Astrocyte of the cerebellum (primary cell): ENCODE measurements at regions not wholly inside any gene's neighbourhood (a gene's known extent, or its start where the extent isn't known, plus 50 kb on each side); places are given as distances from the start of the nearest gene placed in this dataset.

ENCODE experiments used
- DNase-seq: peaks from one replicate; pipeline ENCODE4 v3.0.0-alpha.2; 2011; ENCODE audit warnings: low read depth
- H3K4me3 ChIP-seq: 2 replicates; pipeline ENCODE4 v1.5.1; 2011; ENCODE audit warnings: mild to moderate bottlenecking, low read depth, low read length, moderate library complexity
- CTCF ChIP-seq: IDR thresholded peaks from 2 replicates; pipeline ENCODE4 v1.5.1; 2012; ENCODE audit warnings: low read length, low read depth, moderate library complexity, mild to moderate bottlenecking; ENCODE audit errors: missing control alignments
- in situ Hi-C: cut with HindIII; loops from 2 replicates; pipeline ENCODE4 v1.10.0; 2017; ENCODE audit warnings: low sequenced_read_pairs

- no peak for TF ChIP-seq CTCF
- no peak overlapping the region for H3K4me3 ChIP-seq
- DNase-seq, result no peak
- in situ Hi-C loops, result no loop called here
These were observed 407.0 kb upstream of the SEL1L start for GRCh38 chr14:81940651-81941050.

DNA sequence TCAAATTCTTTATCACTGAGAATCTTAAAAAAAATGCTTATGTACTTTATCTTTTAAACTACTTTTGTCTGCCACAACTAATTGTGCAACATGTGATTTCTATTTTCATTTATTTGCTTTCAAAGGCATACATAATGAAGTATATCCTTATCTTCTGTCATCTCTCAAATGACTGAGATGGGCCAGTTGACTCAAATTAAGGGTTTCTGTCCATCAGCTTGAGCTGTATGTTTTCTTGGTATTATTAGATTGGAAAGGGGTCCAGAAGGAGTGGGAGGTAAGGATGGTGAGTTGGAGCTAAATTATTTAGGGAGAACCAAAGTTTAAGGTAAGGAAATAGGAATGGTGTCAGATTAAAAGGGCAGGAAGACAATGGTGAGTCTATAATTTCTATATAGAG lies 408.4 kb upstream of the SEL1L start:
- DNase-seq, result no peak
- no peak overlapping the region for H3K4me3 ChIP-seq
- no peak for TF ChIP-seq CTCF
- in situ Hi-C loops, result no loop called here

- in situ Hi-C loops, result no loop called here
- DNase-seq, result no peak
- H3K4me3 ChIP-seq, result no peak overlapping the region
- no peak for TF ChIP-seq CTCF
These were observed 412.7 kb upstream of the SEL1L start for GRCh38 chr14:81946375-81946774.

DNA sequence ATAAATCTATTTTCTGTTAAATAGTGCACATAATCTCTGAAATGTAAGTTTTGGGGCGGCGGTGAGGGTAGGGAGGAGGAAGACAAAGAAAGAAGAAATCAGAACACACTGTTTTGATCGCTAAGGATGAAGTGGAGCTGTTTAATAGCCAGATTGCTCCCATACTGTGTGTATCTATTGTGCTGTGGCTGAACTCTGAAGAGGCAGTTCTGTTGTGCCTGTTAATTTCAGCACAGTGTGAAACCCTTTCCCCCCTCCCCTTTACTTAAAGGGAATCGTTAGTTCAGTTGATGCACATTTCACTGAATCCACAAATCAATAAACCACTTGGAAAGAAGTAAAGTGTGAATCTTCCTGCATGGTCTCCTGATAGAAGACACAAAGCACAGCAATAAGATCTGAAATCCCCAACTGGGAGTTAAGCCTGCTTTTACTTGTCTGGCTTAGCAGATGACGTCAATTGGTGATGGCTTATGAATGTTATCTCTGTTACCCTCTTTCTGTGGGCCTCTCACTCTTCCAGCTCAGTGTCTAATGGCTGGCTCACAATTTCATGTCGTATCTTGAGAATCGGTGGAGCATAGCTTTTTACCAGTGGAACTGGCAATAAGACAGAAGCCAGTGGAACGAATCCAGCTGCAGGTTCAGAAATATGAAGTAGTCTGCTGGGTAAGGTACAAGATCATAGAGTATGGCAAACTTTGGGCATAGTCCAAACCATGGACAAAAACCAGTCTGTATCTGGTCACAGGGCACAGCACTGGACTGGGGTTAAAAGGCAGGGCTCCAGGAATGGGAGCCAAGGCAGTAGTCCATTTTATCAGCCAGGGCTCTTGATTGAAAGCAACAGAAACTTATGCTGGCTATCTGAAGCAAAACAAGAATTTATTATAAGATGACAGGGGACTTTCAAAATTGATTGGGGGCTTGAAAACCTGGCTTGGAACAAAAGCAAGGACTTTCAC lies 413.5 kb upstream of the SEL1L start:
- in situ Hi-C loops, result no loop called here
- DNase-seq, result no peak
- TF ChIP-seq CTCF, result no peak
- no peak overlapping the region for H3K4me3 ChIP-seq

DNA sequence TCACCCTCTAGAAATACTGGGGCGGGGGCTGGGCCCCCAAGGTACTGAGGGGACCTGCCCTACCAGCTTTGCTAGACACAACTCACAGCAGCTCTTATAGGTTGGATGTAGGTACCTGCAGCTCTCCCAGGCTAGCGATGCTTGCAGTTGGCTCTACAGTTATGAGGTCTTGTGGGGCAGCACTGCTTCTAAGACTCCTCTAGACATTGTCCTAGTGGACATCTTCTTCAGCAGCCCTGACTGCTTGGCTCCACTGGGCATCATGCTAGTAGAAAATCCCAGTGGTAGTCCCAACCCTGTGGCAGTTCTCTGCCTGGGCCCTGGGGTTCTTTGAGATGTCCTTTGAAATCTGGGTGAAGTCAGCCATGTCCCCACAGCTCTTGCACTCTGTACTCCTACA lies 419.3 kb upstream of the SEL1L start:
- H3K4me3 ChIP-seq, result no peak overlapping the region
- in situ Hi-C loops, result no loop called here
- no peak for TF ChIP-seq CTCF
- DNase-seq, result no peak

DNA sequence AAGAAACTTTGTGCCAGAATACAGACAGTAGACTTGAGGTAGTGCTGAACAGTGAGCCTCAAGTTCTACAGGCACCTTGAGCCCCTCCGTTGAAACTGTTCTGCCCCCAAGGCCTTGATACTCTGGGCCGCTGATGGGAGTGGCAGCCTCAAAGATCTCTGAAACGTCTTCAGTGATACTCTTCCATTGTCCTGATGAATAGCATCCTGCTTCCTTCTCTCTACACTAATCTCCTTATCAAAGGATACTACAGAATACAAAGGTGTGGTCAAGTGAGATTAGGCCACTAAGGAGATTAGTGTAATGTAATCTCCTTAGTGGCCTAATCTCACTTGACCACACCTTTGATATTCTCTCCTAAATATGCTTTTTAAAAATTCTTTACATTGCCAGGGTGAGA lies 419.8 kb upstream of the SEL1L start:
- no peak for DNase-seq
- in situ Hi-C loops, result no loop called here
- no peak for TF ChIP-seq CTCF
- no peak overlapping the region for H3K4me3 ChIP-seq
